Kidney (tissue), 13 donors: ENCODE measurements at regions not wholly inside any gene's neighbourhood (a gene's known extent, or its start where the extent isn't known, plus 50 kb on each side); places are given as distances from the start of the nearest gene placed in this dataset.

Experiments used
- DNase-seq, 5 donors: peaks; one replicate each; pipeline ENCODE4 v3.0.0-alpha.2; 2013 to 2020
- FAIRE-seq: peaks from 2 replicates; lab custom pipeline; 2012; peaks lifted over from hg19 to GRCh38; lab: Jason Lieb, UNC
- H3K27ac ChIP-seq, 2 donors: one replicate each; pipeline ENCODE4 v1.7.0; 2013; ENCODE audit warnings: low read depth in 2 of 2, low read length in 2 of 2, inconsistent platforms in 1 of 2
- H3K27me3 ChIP-seq: one replicate; pipeline ENCODE4 v1.7.1; 2013; ENCODE audit warnings: low read length, inconsistent platforms; ENCODE audit not compliant: control insufficient read depth, insufficient read depth
- H3K36me3 ChIP-seq, 3 donors: one replicate each; pipeline versions ENCODE4 v1.7.0 to v1.7.1; 2013; ENCODE audit warnings: low read length in 3 of 3, control low read depth in 1 of 3, inconsistent platforms in 1 of 3; ENCODE audit not compliant: insufficient read depth in 3 of 3, control insufficient read depth in 2 of 3
- H3K4me1 ChIP-seq, 3 donors: one replicate each; pipeline versions ENCODE4 v1.7.0 to v1.7.1; 2013; ENCODE audit warnings: low read length in 3 of 3, inconsistent platforms in 1 of 3, low read depth in 1 of 3; ENCODE audit not compliant: control insufficient read depth in 2 of 3, insufficient read depth in 2 of 3
- H3K4me3 ChIP-seq, 3 donors: one replicate each; pipeline versions ENCODE4 v1.7.0 to v1.8.1; 2013; ENCODE audit warnings: low read length in 3 of 3, control low read depth in 1 of 3, inconsistent platforms in 1 of 3
- H3K9ac ChIP-seq, 3 donors: one replicate each; pipeline versions ENCODE4 v1.7.0 to v1.7.1; 2013; ENCODE audit warnings: low read length in 3 of 3, control low read depth in 1 of 3, inconsistent platforms in 1 of 3
- H3K9me3 ChIP-seq, 3 donors: one replicate each; pipeline versions ENCODE4 v1.7.0 to v1.7.1; 2013; ENCODE audit warnings: low read length in 3 of 3, control low read depth in 1 of 3, inconsistent platforms in 1 of 3; ENCODE audit not compliant: control insufficient read depth in 2 of 3, insufficient read depth in 1 of 3
- intact Hi-C: fragments of 100-400 bp; cut with DNase I; formaldehyde crosslinking; loops from one replicate; pipeline ENCODE4 v1.11.1; 2022
- TF ChIP-seq, protein P1 (sequence below): IDR thresholded peaks from 3 replicates; pipeline ENCODE4 v1.5.1; 2012; ENCODE audit warnings: mild to moderate bottlenecking, moderate library complexity, borderline replicate concordance; ENCODE audit not compliant: insufficient read depth; ENCODE audit errors: extremely low read depth
- donor health status: control.
- donor health status: control.
- donor health status: control.
- donor health status: control.
- donor health status: control.
- donor health status: DM: yes; HTN: yes; CAD: no.
- donor health status: Normal renal cell carcinoma (clear cell type).

- Histone ChIP-seq H3K4me1 (no peaks in the 10 kb centered on the region), H3K9ac (no peak overlapping the region), H3K4me3 (no peak overlapping the region), H3K36me3 (no peaks in the 10 kb centered on the region), H3K27ac (no peak overlapping the region), H3K27me3 (no peaks in the 10 kb centered on the region), H3K9me3 (no peaks in the 10 kb centered on the region)
- intact Hi-C loops, result no loop called here
- TF ChIP-seq, protein P1, sequence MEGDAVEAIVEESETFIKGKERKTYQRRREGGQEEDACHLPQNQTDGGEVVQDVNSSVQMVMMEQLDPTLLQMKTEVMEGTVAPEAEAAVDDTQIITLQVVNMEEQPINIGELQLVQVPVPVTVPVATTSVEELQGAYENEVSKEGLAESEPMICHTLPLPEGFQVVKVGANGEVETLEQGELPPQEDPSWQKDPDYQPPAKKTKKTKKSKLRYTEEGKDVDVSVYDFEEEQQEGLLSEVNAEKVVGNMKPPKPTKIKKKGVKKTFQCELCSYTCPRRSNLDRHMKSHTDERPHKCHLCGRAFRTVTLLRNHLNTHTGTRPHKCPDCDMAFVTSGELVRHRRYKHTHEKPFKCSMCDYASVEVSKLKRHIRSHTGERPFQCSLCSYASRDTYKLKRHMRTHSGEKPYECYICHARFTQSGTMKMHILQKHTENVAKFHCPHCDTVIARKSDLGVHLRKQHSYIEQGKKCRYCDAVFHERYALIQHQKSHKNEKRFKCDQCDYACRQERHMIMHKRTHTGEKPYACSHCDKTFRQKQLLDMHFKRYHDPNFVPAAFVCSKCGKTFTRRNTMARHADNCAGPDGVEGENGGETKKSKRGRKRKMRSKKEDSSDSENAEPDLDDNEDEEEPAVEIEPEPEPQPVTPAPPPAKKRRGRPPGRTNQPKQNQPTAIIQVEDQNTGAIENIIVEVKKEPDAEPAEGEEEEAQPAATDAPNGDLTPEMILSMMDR, result no peak
- no peak for FAIRE-seq
- peak in 4 of 5 donors; percentile 7 to 53 (median 12) for DNase-seq
These were observed 406.5 kb downstream of the KIF16B start for GRCh38 chr20:16166737-16167136.

DNA sequence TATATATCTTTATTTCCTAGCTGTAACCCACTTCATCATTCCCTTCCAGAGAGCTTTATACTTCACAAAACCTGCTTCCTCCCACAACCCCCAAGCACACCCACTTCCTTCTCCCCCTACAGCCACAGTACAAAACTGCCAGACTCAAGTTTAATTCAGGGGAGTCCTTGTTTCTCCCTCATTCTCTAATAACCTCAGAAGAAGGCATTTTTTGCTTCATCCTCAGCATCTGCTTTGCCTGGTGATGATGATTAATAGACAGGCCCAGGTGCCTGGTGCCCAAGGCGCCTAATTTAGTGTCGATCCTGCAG is 414.3 kb downstream of the KIF16B start:
- no peaks in the 10 kb centered on the region for H3K27me3 ChIP-seq
- H3K4me3 ChIP-seq, result no peak overlapping the region
- no peaks in the 10 kb centered on the region for H3K4me1 ChIP-seq
- no peaks in the 10 kb centered on the region for H3K36me3 ChIP-seq
- TF ChIP-seq, protein P1, result no peak
- no peak overlapping the region for H3K9ac ChIP-seq
- H3K9me3 ChIP-seq, result peaks cover 0 to 3% (median 2%) of the 10 kb centered on the region in 3 donors
- no peak overlapping the region for H3K27ac ChIP-seq
- no peak for FAIRE-seq
- no peak for DNase-seq
- intact Hi-C loops, result no loop called here

DNA sequence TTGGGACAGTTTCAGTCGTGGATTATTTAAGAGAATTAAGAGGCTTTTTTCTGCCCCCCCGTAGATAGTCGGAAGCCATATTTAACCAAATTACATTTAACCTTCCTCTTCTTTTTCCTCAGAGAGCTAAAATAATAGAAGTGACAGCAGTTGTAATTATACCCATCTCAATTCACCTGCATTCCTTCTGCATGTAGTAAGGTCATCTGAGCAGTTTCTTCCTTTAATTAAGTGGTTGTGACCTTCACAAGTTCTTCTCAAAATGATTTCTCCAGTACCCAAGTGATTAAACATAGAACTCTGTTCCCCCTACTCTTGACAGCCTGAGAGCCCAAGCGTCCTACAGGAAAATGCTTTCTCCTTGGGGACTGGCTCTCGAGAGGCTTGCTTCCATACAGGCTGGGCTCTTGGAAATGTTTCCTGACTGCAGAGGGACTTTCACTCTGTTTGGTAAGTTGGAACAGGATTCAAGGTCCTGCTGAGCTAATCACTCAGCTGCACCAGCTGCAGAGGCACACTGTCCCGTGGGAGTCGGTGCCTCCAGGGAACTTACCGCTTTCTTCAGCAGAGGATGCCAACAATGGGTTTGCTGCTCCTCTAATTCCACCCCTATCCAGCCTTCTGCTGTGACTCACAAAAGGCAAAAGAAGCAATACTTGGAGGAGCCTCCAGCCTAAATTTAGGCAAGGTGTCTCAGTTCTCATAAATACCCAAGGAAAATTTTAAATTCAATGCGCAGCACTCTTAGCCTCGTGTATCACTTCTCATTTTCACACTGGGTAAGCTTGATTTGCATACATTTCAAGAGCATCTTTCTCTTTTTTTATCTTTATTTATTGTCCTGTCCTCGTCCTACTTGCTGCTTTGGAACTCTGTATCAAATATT is 414.9 kb downstream of the KIF16B start:
- no peaks in the 10 kb centered on the region for H3K27me3 ChIP-seq
- TF ChIP-seq, protein P1, result no peak
- H3K36me3 ChIP-seq, result no peaks in the 10 kb centered on the region
- no peaks in the 10 kb centered on the region for H3K4me1 ChIP-seq
- intact Hi-C loops, result no loop called here
- FAIRE-seq (no peak), DNase-seq (no peak)
- no peak overlapping the region for H3K9ac ChIP-seq
- no peak overlapping the region for H3K27ac ChIP-seq
- H3K9me3 ChIP-seq, result peaks cover 0 to 6% (median 4%) of the 10 kb centered on the region in 3 donors
- H3K4me3 ChIP-seq, result no peak overlapping the region
